HG03066 (cell line): ENCODE measurements at regions not wholly inside any gene's neighbourhood (a gene's known extent, or its start where the extent isn't known, plus 50 kb on each side); places are given as distances from the start of the nearest gene placed in this dataset.

Source experiments
- ATAC-seq: cut with Tn5 transposase; IDR thresholded peaks from one replicate; pipeline ENCODE4 v1.9.1; 2021; ENCODE audit warnings: low read depth; ENCODE audit not compliant: unreplicated experiment

DNA sequence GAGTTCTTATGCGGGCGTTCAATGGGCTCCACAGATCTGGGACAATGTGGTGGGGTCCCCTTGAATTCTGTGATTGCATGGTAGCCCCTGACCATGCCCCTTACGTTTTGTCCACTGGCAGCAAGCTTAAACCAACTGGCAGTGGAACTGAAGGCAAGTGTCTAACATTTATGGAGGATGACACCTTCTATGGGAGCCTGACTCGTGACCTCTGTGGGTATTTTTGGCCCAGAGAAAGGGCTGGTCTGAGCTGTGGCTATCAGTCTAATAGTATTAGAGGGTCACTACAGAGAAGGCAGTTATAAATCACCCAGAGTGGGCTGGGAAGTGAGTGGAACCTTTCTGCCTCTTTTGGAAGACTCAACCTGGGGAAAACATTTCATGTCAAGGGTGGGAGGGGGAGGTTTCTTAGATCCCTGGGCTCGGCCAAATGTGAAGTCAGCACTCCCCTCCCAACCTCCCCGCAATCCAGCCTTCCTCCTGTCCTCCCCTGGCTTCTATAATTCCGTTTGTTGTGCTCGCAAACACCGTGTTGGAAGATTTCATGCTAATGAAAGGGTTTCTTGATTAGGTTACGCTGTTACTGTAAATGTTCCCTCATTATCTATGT lies 322.7 kb downstream of the RPS24 start:
- ATAC-seq: no peak

- ATAC-seq: no peak
Measured at GRCh38 chr10:78357141-78358063, 323.7 kb downstream of the RPS24 start.

- no peak for ATAC-seq
Measured at GRCh38 chr10:78358351-78358750, 324.7 kb downstream of the RPS24 start.

- no peak for ATAC-seq
Measured at GRCh38 chr10:78358982-78359381, 325.3 kb downstream of the RPS24 start.

GRCh38 chr10:78359640-78360091 lies 326.0 kb downstream of the RPS24 start:
- no peak for ATAC-seq

- ATAC-seq: no peak
Measured at GRCh38 chr10:78360284-78360683, 326.6 kb downstream of the RPS24 start.

DNA sequence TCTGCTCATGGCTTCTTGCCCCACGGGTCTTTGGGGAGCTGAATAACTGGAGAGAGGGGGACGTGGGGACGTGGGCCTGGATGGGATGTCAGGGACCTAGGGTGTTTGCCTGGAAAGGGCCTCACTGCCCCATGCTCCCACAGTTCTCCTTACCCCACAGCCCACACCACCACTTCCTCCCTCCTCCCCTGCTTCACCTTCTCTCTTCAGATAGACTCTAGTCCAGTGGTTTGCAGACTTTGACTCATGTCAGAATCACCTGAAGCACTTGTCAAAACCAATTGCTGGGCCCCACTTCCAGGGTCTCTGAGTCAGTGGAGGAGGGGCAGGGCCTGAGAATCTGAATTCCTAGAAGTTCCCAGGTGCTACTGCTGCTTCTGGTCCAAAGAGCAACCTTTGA lies 327.4 kb downstream of the RPS24 start:
- no peak for ATAC-seq

DNA sequence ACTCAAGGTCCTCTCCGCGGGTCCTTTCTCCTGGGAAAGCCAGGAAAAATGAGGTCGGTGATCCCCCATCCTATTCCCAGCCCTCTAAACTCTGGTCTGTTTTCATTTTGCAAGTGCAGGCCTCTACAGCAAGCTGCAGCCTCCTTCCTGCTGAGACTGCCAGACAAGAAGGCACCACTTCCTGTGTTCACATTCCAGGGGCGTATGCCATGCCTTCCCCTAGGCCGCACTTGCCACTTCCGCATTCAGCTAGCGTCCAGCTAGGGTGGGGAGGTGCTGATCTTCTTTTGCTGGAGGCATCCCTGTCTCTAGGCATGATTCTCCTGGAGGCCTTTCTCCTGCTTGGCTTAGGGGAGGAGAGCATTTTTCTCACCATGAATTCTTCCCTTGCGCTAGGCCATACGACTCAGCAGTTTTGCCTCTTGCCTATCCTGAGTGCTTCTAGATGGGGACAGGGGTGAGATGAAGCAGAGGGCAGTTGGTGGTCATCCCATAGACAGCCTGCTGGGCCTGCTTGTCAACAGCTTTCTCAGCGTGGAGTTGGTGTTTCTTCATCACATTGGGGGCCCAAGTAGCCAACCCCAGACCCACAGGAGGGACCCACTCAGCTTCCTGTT lies 328.9 kb downstream of the RPS24 start:
- no peak for ATAC-seq

- no peak for ATAC-seq
Measured at GRCh38 chr10:78363190-78363589, 329.5 kb downstream of the RPS24 start.

- ATAC-seq: no peak
Measured at GRCh38 chr10:78365694-78366093, 332.0 kb downstream of the RPS24 start.

DNA sequence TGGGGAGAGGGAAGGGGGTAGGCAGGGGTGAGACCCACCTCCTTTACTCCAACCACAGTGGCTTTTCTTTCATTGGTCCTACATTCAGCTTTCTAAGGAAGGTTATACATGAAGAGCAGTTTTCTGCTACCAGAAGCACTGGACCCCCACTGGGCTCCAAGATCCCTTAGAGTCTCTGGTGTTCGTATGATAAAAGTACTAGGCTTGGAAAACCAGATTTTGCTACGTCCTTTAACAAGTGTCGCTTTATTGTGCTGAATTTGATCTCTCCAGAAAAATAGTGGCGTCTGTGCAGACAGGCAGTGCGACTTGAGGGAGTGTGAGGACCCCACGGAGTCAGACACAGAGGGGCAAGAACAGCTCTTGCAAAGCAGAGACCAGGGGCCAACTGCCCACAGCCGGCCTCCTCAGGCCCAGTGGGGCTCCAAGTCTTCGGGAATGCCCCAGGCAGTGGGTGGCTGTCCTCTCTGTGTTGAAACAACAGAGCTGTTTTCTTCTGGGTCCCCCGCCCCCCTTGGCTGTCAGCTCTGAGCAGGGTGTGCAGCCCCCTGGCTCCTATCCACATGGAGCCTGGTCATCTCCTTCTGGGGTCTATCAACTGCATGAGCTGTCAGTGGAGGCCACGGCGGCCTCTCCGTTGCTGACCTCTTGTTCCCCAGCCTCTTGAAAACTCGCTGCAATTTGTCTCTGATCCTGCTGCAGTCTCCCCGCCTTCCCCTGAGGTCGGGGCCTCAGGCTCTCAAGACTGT lies 333.2 kb downstream of the RPS24 start:
- no peak for ATAC-seq

- ATAC-seq: no peak
Measured at GRCh38 chr10:78367751-78368150, 334.1 kb downstream of the RPS24 start.

DNA sequence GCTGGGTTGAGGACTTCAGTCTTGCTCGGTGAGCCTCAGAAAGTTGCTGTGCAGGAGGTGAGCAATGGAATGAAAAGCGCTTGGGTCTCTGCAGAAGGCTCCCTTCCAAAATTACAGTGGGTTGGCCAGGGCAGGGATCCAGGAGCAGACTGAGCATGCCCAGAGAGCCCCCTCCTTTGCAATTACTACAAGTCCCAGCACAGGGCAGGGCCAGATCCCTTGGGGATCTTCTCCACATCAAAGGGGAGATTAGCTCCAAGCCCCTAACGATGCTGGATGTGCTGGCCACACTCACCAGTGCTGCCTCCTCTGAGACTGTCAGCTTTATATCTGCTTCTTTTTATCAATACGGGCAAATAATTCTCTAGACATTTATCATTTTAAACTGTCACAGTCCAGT lies 337.5 kb downstream of the RPS24 start:
- no peak for ATAC-seq

GRCh38 chr10:78372806-78373205 lies 339.1 kb downstream of the RPS24 start:
- ATAC-seq: no peak

- no peak for ATAC-seq
Measured at GRCh38 chr10:78374331-78375028, 340.8 kb downstream of the RPS24 start.

GRCh38 chr10:78375854-78376785 lies 342.5 kb downstream of the RPS24 start:
- no peak for ATAC-seq

DNA sequence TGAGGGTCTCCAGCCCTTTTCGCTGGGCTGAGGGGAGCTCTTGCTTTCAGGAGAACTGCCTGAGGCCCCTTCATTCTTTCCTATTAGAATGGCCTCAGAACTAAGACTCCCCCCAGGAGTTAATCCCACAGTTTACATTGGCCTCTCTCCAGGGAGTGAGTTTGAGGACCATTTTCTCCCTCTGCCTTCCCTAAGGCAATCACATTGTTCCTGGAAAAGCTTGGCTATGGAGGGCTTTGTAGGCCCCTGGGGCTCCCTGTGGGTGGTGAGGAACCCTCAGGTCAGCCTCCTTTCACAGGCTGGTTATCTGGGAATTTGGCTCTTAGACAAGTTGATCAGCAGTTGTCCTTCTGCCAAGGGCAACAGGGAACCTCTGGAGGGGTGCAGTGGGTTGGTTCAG lies 343.7 kb downstream of the RPS24 start:
- no peak for ATAC-seq

DNA sequence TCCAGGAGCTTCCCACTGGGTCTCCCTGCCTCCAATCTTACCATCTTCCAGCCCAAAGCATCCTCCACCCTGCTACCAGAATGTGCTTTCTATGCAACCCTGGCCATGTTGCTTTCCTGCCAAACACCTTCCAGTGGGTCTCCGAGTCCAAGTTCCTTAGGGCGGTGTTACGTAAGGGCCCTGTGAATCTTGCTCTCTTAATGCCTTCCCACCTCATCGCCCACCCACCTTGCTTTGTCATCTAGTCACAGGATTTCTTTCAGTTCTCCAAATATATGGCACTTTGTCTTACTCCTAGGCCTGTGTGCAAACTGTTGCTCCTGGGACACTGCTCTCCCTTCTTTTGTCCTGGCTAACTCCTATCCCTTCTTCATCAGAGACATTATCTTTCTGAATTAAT lies 344.5 kb downstream of the RPS24 start:
- no peak for ATAC-seq

DNA sequence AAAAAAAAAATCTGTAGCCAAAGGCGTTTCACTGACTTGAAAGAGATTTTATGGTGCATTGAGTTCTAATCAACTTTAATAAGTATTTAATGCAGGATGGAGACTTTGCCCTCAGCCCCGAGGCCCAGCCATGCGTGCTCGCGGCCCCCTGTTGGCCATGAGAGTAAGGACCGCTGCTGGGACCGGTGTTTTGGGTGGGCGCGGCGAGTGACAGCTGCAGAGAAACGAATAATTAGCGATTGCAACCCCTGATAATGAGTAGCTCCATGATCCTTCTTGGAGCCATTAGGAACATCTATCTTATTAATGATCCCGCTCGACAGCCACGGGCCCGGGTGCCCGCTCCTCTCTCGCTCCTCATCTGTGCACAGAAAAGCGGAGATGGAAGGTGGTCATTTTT lies 347.4 kb downstream of the RPS24 start:
- no peak for ATAC-seq
